ENCODE measurements at regions not wholly inside any gene's neighbourhood (a gene's known extent, or its start where the extent isn't known, plus 50 kb on each side); places are given as distances from the start of the nearest gene placed in this dataset.

GRCh38 chr7:124460555-124460954 is 305.0 kb downstream of the GPR37 start:
- TF ChIP-seq CTCF (IDR thresholded peaks at IDR 0.05 in 4 of 5, conservative IDR thresholded peaks at IDR 0.05 in 1 of 5) (no peak), POLR2A (IDR thresholded peaks at IDR 0.05) (no peak)
